Breast epithelium (tissue), 3 donors: ENCODE measurements at regions not wholly inside any gene's neighbourhood (a gene's known extent, or its start where the extent isn't known, plus 50 kb on each side); places are given as distances from the start of the nearest gene placed in this dataset.

Experiments
- POLR2A ChIP-seq: fragments of 450-650 bp; IDR thresholded peaks from one replicate; pipeline ENCODE4 v1.6.1; 2016; ENCODE audit warnings: antibody characterized with exemption, mild to moderate bottlenecking, moderate library complexity
- TF ChIP-seq, protein P1 (sequence below), 3 donors: fragments of 450-650 bp; IDR thresholded peaks; one replicate each; pipeline ENCODE4 v1.5.1; 2016 to 2017; ENCODE audit warnings: antibody characterized with exemption in 3 of 3, mild to moderate bottlenecking in 3 of 3, moderate library complexity in 3 of 3

DNA sequence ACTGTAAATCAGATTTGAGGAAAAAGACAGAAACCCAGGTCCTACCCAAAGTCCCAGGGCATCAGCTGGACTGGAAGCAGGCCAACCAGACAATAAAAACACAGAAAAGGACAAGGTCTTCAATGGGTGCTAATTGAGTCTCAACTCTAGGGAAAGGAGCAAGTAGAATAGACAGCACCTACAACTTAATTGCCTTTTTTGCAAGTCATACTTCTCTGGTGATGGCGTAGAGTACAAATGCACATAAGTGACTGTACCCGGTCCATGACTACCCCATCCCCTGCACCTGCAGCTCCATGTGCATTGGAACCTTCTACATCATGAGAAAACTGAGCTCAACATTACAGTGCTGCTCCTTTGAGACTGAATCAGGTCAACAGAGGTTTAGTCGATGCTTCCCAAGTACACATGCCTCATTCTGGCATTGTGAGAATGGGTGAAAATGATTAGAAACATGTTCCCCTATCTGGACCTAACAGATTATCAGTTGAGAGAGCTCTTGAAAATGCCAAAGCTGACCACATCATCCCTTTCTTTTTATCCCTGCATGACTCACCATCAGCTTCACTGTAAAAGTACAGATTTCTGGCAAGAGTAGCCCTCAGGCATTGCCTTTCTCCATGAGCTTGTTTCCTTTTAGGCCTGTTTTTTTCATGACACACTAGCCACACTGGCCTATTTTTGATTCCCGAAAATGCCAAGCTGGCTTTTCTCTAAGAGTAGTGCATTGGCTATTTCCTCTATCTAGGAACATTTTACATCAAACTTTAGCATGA lies 298.3 kb downstream of the HS3ST1 start:
- TF ChIP-seq, protein P1, sequence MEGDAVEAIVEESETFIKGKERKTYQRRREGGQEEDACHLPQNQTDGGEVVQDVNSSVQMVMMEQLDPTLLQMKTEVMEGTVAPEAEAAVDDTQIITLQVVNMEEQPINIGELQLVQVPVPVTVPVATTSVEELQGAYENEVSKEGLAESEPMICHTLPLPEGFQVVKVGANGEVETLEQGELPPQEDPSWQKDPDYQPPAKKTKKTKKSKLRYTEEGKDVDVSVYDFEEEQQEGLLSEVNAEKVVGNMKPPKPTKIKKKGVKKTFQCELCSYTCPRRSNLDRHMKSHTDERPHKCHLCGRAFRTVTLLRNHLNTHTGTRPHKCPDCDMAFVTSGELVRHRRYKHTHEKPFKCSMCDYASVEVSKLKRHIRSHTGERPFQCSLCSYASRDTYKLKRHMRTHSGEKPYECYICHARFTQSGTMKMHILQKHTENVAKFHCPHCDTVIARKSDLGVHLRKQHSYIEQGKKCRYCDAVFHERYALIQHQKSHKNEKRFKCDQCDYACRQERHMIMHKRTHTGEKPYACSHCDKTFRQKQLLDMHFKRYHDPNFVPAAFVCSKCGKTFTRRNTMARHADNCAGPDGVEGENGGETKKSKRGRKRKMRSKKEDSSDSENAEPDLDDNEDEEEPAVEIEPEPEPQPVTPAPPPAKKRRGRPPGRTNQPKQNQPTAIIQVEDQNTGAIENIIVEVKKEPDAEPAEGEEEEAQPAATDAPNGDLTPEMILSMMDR (IDR thresholded peaks at IDR 0.05): no peak
- no peak for TF ChIP-seq POLR2A
